GM12878 (cell line): ENCODE measurements at regions not wholly inside any gene's neighbourhood (a gene's known extent, or its start where the extent isn't known, plus 50 kb on each side); places are given as distances from the start of the nearest gene placed in this dataset.

ENCODE experiments used
- ATAC-seq: fragments of 200-7000 bp; cut with Tn5 transposase; 3 replicates; pipeline ENCODE4 v1.9.1; 2020; ENCODE audit warnings: mild to moderate bottlenecking, moderate library complexity
- BruUV-seq: library from RNA; stranded (reverse); fragments of 400-500 nt; replicated peaks from 2 replicates; lab custom pipeline; 2021; lab: Mats Ljungman, UMichigan
- CTCF ChIA-PET: fragments of 300-600 bp; sonication (Branson Sonifier 250); formaldehyde crosslinking; extraction: SDS; loops from one replicate; lab custom pipeline; 2021; ENCODE audit warnings: inconsistent platforms; lab: Yijun Ruan, JAX
- POLR2A ChIA-PET: fragments of 350-600 bp; formaldehyde crosslinking; extraction: SDS; loops from one replicate; lab custom pipeline; 2021; ENCODE audit warnings: inconsistent platforms; lab: Charles Lee
- RAD21 ChIA-PET: fragments of 300-600 bp; sonication (Branson Sonifier 250); formaldehyde crosslinking; loops from one replicate; lab custom pipeline; 2023; ENCODE audit warnings: antibody characterized with exemption; ENCODE audit not compliant: unreplicated experiment; lab: Charles Lee
- SMC1A ChIA-PET: fragments of 300-600 bp; sonication (Branson Sonifier 250); formaldehyde crosslinking; loops from one replicate; lab custom pipeline; 2023; ENCODE audit not compliant: unreplicated experiment, uncharacterized antibody; lab: Charles Lee
- DNase-seq: peaks from one replicate; pipeline ENCODE4 v3.0.0-alpha.2; 2011; ENCODE audit warnings: low read depth, low spot score
- FAIRE-seq: peaks from 3 replicates; lab custom pipeline; 2011; peaks lifted over from hg19 to GRCh38; lab: Jason Lieb, UNC
- H2AFZ ChIP-seq: 2 replicates; pipeline ENCODE4 v1.6.0; 2011; ENCODE audit warnings: low read depth, low read length, control low read depth; ENCODE audit not compliant: control insufficient read depth
- H3K27ac ChIP-seq: 2 replicates; pipeline ENCODE4 v1.5.1; 2011; ENCODE audit warnings: control low read depth; ENCODE audit not compliant: control insufficient read depth, insufficient read depth
- H3K27me3 ChIP-seq, 2 experiments: replicated peaks in 1 of 2; 2 replicates each; pipeline versions ENCODE4 v1.6.0 to v1.6.1; 2011; ENCODE audit warnings: low read length in 1 of 2; ENCODE audit not compliant: control insufficient read depth in 2 of 2, insufficient read depth in 2 of 2
- H3K36me3 ChIP-seq, 2 experiments: 2 replicates each; pipeline ENCODE4 v1.5.1; 2011; ENCODE audit warnings: low read length in 1 of 2; ENCODE audit not compliant: control insufficient read depth in 2 of 2, insufficient read depth in 2 of 2
- H3K4me1 ChIP-seq: 2 replicates; pipeline ENCODE4 v1.6.1; 2011; ENCODE audit warnings: mild to moderate bottlenecking, low read length, moderate library complexity, mixed read lengths; ENCODE audit not compliant: control insufficient read depth, insufficient read depth
- H3K4me2 ChIP-seq: 2 replicates; pipeline ENCODE4 v1.6.0; 2011; ENCODE audit warnings: control low read depth; ENCODE audit not compliant: control insufficient read depth, insufficient read depth
- H3K4me3 ChIP-seq: fragments of 200-600 bp; sonication (generic); 2 replicates; pipeline ENCODE4 v1.5.1; 2016
- H3K79me2 ChIP-seq: 2 replicates; pipeline ENCODE4 v1.6.0; 2011; ENCODE audit warnings: low read length; ENCODE audit not compliant: control insufficient read depth, insufficient read depth
- H3K9ac ChIP-seq: 2 replicates; pipeline ENCODE4 v1.8.0; 2011; ENCODE audit warnings: low read length, control low read depth, mixed read lengths; ENCODE audit not compliant: control insufficient read depth, insufficient read depth
- H3K9me3 ChIP-seq: replicated peaks from 3 replicates; pipeline ENCODE4 v1.5.1; 2011; ENCODE audit warnings: mild to moderate bottlenecking, low read length; ENCODE audit not compliant: control insufficient read depth, insufficient read depth
- H4K20me1 ChIP-seq: 2 replicates; pipeline ENCODE4 v1.6.0; 2011; ENCODE audit not compliant: control insufficient read depth, insufficient read depth
- ASH2L ChIP-seq: fragments of 300-600, 200-600 bp; sonication (generic); IDR thresholded peaks from 2 replicates; pipeline ENCODE4 v1.6.1; 2017; ENCODE audit warnings: low read depth, mild to moderate bottlenecking, borderline replicate concordance
- BACH1 ChIP-seq: fragments of 450-650 bp; IDR thresholded peaks from 2 replicates; pipeline ENCODE4 v1.6.1; 2017; ENCODE audit warnings: mild to moderate bottlenecking, borderline replicate concordance
- ESRRA ChIP-seq: IDR thresholded peaks from 2 replicates; pipeline ENCODE4 v1.6.1; 2012; ENCODE audit warnings: mild to moderate bottlenecking, low read length, improper control_type of control experiment
- NBN ChIP-seq: fragments of 450-650 bp; IDR thresholded peaks from 2 replicates; pipeline ENCODE4 v1.6.1; 2016
- NFIC ChIP-seq: IDR thresholded peaks from 2 replicates; pipeline ENCODE4 v1.6.1; 2012; ENCODE audit warnings: low read depth, mild to moderate bottlenecking, inconsistent platforms, low read length, moderate library complexity
- PML ChIP-seq: IDR thresholded peaks from 2 replicates; pipeline ENCODE4 v1.6.1; 2012; ENCODE audit warnings: low read length, inconsistent platforms
- RAD21 ChIP-seq: IDR thresholded peaks from 2 replicates; pipeline ENCODE4 v1.6.1; 2011; ENCODE audit warnings: mild to moderate bottlenecking, low read depth, low read length, moderate library complexity; ENCODE audit not compliant: insufficient read depth
- RELA ChIP-seq: fragments of 450-650 bp; IDR thresholded peaks from 2 replicates; pipeline ENCODE4 v1.8.0; 2014; ENCODE audit warnings: borderline replicate concordance; ENCODE audit not compliant: partially characterized antibody
- SP1 ChIP-seq: IDR thresholded peaks from one replicate; pipeline ENCODE4 v1.6.1; 2011; ENCODE audit warnings: low read depth, low read length
- SPI1 ChIP-seq: IDR thresholded peaks from 2 replicates; pipeline ENCODE4 v1.6.1; 2011; ENCODE audit warnings: low read depth, mild to moderate bottlenecking, low read length, moderate library complexity, borderline replicate concordance; ENCODE audit not compliant: insufficient read depth
- TCF3 ChIP-seq: IDR thresholded peaks from 2 replicates; pipeline ENCODE4 v1.6.1; 2012; ENCODE audit warnings: low read depth, mild to moderate bottlenecking, low read length, borderline replicate concordance; ENCODE audit not compliant: insufficient read depth
- YBX1 ChIP-seq: fragments of 450-650 bp; IDR thresholded peaks from 2 replicates; pipeline ENCODE4 v1.6.1; 2016; ENCODE audit warnings: antibody characterized with exemption
- ZNF217 ChIP-seq: fragments of 450-650 bp; IDR thresholded peaks from 2 replicates; pipeline ENCODE4 v1.6.1; 2017; ENCODE audit warnings: antibody characterized with exemption, mild to moderate bottlenecking
- ZSCAN29 ChIP-seq: fragments of 450-650 bp; IDR thresholded peaks from 2 replicates; pipeline ENCODE4 v1.6.1; 2017; ENCODE audit warnings: mild to moderate bottlenecking, moderate library complexity
- WGBS: methylation state at CpG from one replicate; pipeline ENCODE4 v1.1.6; 2016; ENCODE audit warnings: low lambda C conversion rate; ENCODE audit not compliant: insufficient replicate concordance, insufficient coverage; ENCODE audit errors: missing lambda C conversion rate; 5-methylcytosine and 5-hydroxymethylcytosine counted together
- in situ Hi-C: fragments of 300-500 bp; cut with MboI; formaldehyde crosslinking; loops from 9 replicates; pipeline ENCODE4 v1.14.3; 2018; ENCODE audit warnings: mixed read lengths
- intact Hi-C: fragments of 100-400 bp; cut with micrococcal nuclease; formaldehyde crosslinking; loops from one replicate; pipeline ENCODE4 v1.14.2; 2022; ENCODE audit not compliant: unreplicated experiment
- TF ChIP-seq, protein P1 (sequence below): fragments of 450-650 bp; formaldehyde crosslinking; IDR thresholded peaks from 2 replicates; pipeline ENCODE4 v1.5.0; 2022; ENCODE audit warnings: mild to moderate bottlenecking, missing genetic modification characterization
- TF ChIP-seq, protein P2 (sequence below): fragments of 450-650 bp; IDR thresholded peaks from 2 replicates; pipeline ENCODE4 v1.6.1; 2017; ENCODE audit warnings: mild to moderate bottlenecking, low read depth, inconsistent platforms; ENCODE audit not compliant: poor library complexity, severe bottlenecking

DNA sequence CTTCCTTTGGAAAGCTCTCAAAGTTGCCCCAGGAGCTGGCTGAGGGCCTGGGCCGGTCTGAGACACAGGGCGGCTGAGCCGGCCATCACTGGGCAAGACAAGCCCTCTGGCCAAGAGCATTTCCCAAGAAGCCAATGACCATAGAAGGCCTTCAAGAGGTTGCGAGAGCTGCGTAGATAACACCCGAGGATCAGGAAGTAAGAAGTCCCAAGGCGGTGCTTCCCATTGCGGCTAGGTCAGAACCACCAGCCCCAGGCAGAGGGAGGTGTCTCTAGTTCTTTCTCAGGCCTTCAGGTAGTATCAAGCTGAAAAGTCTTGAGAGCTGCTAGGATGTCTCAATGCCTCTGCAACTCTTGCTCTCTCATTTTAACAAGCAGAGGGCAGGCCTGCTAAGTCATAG, 54.0 kb upstream of the C5orf58 start (continued):
- TF ChIP-seq, protein P1, sequence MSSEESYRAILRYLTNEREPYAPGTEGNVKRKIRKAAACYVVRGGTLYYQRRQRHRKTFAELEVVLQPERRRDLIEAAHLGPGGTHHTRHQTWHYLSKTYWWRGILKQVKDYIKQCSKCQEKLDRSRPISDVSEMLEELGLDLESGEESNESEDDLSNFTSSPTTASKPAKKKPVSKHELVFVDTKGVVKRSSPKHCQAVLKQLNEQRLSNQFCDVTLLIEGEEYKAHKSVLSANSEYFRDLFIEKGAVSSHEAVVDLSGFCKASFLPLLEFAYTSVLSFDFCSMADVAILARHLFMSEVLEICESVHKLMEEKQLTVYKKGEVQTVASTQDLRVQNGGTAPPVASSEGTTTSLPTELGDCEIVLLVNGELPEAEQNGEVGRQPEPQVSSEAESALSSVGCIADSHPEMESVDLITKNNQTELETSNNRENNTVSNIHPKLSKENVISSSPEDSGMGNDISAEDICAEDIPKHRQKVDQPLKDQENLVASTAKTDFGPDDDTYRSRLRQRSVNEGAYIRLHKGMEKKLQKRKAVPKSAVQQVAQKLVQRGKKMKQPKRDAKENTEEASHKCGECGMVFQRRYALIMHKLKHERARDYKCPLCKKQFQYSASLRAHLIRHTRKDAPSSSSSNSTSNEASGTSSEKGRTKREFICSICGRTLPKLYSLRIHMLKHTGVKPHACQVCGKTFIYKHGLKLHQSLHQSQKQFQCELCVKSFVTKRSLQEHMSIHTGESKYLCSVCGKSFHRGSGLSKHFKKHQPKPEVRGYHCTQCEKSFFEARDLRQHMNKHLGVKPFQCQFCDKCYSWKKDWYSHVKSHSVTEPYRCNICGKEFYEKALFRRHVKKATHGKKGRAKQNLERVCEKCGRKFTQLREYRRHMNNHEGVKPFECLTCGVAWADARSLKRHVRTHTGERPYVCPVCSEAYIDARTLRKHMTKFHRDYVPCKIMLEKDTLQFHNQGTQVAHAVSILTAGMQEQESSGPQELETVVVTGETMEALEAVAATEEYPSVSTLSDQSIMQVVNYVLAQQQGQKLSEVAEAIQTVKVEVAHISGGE (CRISPR knock-in tag) = no peak
- TF ChIP-seq SPI1 (no peak), ESRRA (no peak), ZNF217 (no peak)

DNA sequence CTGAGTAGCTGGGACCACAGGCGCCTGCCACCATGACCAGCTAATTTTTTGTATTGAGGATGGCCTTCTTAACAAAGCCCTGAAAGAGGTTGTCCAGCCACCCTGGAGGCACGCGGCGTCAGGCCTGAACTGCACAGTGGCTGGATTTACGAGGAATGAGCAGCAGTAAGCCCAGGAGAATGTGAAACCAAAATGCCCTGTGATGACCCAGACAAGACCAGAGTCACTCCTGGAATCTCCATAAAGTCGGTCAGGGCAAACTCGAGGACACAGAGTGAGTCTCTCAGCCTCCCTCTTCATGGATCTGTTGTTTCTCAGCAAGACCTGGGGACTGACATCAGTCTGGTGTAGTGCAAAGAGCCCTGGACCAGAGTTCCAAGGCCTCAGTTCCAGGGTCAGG, 53.2 kb upstream of the C5orf58 start:
- ChIA-PET CTCF (no interaction called here), RAD21 (interaction anchor here (0.7 kb wide), 1 partner anchor 104 kb away, joined by 4 read pairs; no protein-coding TSS in a partner anchor), POLR2A (no interaction called here), SMC1A (interaction anchor here (1.3 kb wide), 1 partner anchor 28 kb away, joined by 3 read pairs; no protein-coding TSS in a partner anchor)
- no peak overlapping the region for H3K9ac ChIP-seq
- H3K36me3 ChIP-seq = no peaks in the 10 kb centered on the region
- FAIRE-seq (no peak), ATAC-seq (no peak), DNase-seq (no peak)
- no peaks in the 10 kb centered on the region for H3K79me2 ChIP-seq
- no peaks in the 10 kb centered on the region for H3K27me3 ChIP-seq
- WGBS = 26% methylated on average over 7 of the region's 7 CpGs
- no peak overlapping the region for H3K4me3 ChIP-seq
- no TSS peak for BruUV-seq
- no peaks in the 10 kb centered on the region; the same call in 1 of the 2 replicates for H4K20me1 ChIP-seq
- TF ChIP-seq SP1 (no peak), ZSCAN29 (no peak), NBN (no peak), RAD21 (no peak), YBX1 (no peak), RELA (no peak), TCF3 (no peak), BACH1 (no peak), ASH2L (no peak), NFIC (no peak), ZNF217 (no peak), PML (no peak)
- TF ChIP-seq, protein P2, sequence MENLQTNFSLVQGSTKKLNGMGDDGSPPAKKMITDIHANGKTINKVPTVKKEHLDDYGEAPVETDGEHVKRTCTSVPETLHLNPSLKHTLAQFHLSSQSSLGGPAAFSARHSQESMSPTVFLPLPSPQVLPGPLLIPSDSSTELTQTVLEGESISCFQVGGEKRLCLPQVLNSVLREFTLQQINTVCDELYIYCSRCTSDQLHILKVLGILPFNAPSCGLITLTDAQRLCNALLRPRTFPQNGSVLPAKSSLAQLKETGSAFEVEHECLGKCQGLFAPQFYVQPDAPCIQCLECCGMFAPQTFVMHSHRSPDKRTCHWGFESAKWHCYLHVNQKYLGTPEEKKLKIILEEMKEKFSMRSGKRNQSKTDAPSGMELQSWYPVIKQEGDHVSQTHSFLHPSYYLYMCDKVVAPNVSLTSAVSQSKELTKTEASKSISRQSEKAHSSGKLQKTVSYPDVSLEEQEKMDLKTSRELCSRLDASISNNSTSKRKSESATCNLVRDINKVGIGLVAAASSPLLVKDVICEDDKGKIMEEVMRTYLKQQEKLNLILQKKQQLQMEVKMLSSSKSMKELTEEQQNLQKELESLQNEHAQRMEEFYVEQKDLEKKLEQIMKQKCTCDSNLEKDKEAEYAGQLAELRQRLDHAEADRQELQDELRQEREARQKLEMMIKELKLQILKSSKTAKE = no peak
- no peaks in the 10 kb centered on the region for H3K9me3 ChIP-seq
- no peaks in the 10 kb centered on the region for H3K4me1 ChIP-seq
- in situ Hi-C loops = loop anchor here (5.0 to 10.0 kb wide), 2 partner anchors 77 to 485 kb away; no protein-coding TSS in a partner anchor
- no peak overlapping the region for H3K27ac ChIP-seq
- H3K4me2 ChIP-seq = no peak overlapping the region
- H2AFZ ChIP-seq = no peak overlapping the region
- intact Hi-C loops = no loop called here
